ENCODE measurements at regions not wholly inside any gene's neighbourhood (a gene's known extent, or its start where the extent isn't known, plus 50 kb on each side); places are given as distances from the start of the nearest gene placed in this dataset.

- ChIA-PET CTCF (no interaction called here), POLR2A (no interaction called here)
- Histone ChIP-seq H3K27me3 (replicated peaks in 1 of 4; ENCODE audit: control extremely low read depth in 1 of 4, control insufficient read depth in 3 of 4, insufficient read depth in 4 of 4, low read length in 3 of 4) (peaks cover 0 to 9% (median 2%) of the 10 kb centered on the region in 4 experiments), H4K20me1 (ENCODE audit: control insufficient read depth, insufficient read depth, low read length, poor library complexity, severe bottlenecking) (no peaks in the 10 kb centered on the region), H2AFZ (ENCODE audit: insufficient read depth, low read depth, low read length, poor library complexity, severe bottlenecking) (no peak overlapping the region), H3K4me2 (replicated peaks; ENCODE audit: low read depth, low read length, poor library complexity, severe bottlenecking) (no peak overlapping the region), H3K4me3 (ENCODE audit: control extremely low read depth in 1 of 5, extremely low read depth in 1 of 5, insufficient read depth in 1 of 5, low read depth in 2 of 5, low read length in 4 of 5) (no peak overlapping the region), H3K9ac (ENCODE audit: low read length) (no peak overlapping the region), H3K36me3 (replicated peaks in 1 of 2; ENCODE audit: control extremely low read depth in 1 of 2, control insufficient read depth in 1 of 2, extremely low read depth in 1 of 2, insufficient read depth in 2 of 2, low read length in 1 of 2) (no peaks in the 10 kb centered on the region), H3K27ac (ENCODE audit: low read length in 2 of 2) (no peak overlapping the region), H3K4me1 (ENCODE audit: control insufficient read depth in 2 of 2, insufficient read depth in 2 of 2, low read length in 2 of 2) (peaks cover 6% of the 10 kb centered on the region in 2 donors), H3K79me2 (ENCODE audit: control insufficient read depth, insufficient read depth, low read length) (no peaks in the 10 kb centered on the region), H3K9me3 (ENCODE audit: control extremely low read depth in 1 of 3, control insufficient read depth in 2 of 3, insufficient read depth in 1 of 3, low read length in 2 of 3) (no peaks in the 10 kb centered on the region)
- no peaks in the 10 kb centered on the region for H3K9me3 Mint-ChIP-seq (ENCODE audit: insufficient read depth)
- no CpG with 5 or more reads among the region's 7 CpGs for whole genome bisulfite sequencing (ENCODE audit: insufficient coverage)
- no peak for ATAC-seq (ENCODE audit: low read depth)
- no peak for DNase-seq
- intact Hi-C loops (cut with micrococcal nuclease): no loop called here
- H3K27ac Mint-ChIP-seq: no peak overlapping the region
- no peak for TF ChIP-seq CTCF (IDR thresholded peaks at IDR 0.05)
- no peak for TF ChIP-seq EZH2 (IDR thresholded peaks at IDR 0.05; ENCODE audit: borderline replicate concordance, insufficient read depth, low read depth, low read length, poor library complexity, severe bottlenecking)
- H3K27me3 Mint-ChIP-seq: no peaks in the 10 kb centered on the region
- peaks cover 8% of the 10 kb centered on the region for H3K4me1 Mint-ChIP-seq
- H3K4me3 Mint-ChIP-seq: no peak overlapping the region
Observed at GRCh38 chrX:13933851-13934250, 95.8 kb downstream of the GEMIN8 start.

GRCh38 chrX:13933352-13933751 is 96.3 kb downstream of the GEMIN8 start:
- intact Hi-C loops (cut with micrococcal nuclease): no loop called here
- ChIA-PET POLR2A (no interaction called here), CTCF (no interaction called here)
- H3K4me2 ChIP-seq (replicated peaks; ENCODE audit: low read depth, low read length, poor library complexity, severe bottlenecking): no peak overlapping the region
- no peaks in the 10 kb centered on the region for H4K20me1 ChIP-seq (ENCODE audit: control insufficient read depth, insufficient read depth, low read length, poor library complexity, severe bottlenecking)
- no peaks in the 10 kb centered on the region for H3K36me3 ChIP-seq (replicated peaks in 1 of 2; ENCODE audit: control extremely low read depth in 1 of 2, control insufficient read depth in 1 of 2, extremely low read depth in 1 of 2, insufficient read depth in 2 of 2, low read length in 1 of 2)
- Mint-ChIP-seq H3K4me3 (no peak overlapping the region), H3K4me1 (peaks cover 7% of the 10 kb centered on the region), H3K9me3 (ENCODE audit: insufficient read depth) (no peaks in the 10 kb centered on the region), H3K27ac (no peak overlapping the region), H3K27me3 (no peaks in the 10 kb centered on the region)
- peaks cover 4 to 6% of the 10 kb centered on the region in 2 donors for H3K4me1 ChIP-seq (ENCODE audit: control insufficient read depth in 2 of 2, insufficient read depth in 2 of 2, low read length in 2 of 2)
- DNase-seq: no peak
- no peak overlapping the region for H3K9ac ChIP-seq (ENCODE audit: low read length)
- H3K9me3 ChIP-seq (ENCODE audit: control extremely low read depth in 1 of 3, control insufficient read depth in 2 of 3, insufficient read depth in 1 of 3, low read length in 2 of 3): no peaks in the 10 kb centered on the region
- no peak overlapping the region for H3K4me3 ChIP-seq (ENCODE audit: control extremely low read depth in 1 of 5, extremely low read depth in 1 of 5, insufficient read depth in 1 of 5, low read depth in 2 of 5, low read length in 4 of 5)
- TF ChIP-seq CTCF (IDR thresholded peaks at IDR 0.05): no peak
- no peak for TF ChIP-seq EZH2 (IDR thresholded peaks at IDR 0.05; ENCODE audit: borderline replicate concordance, insufficient read depth, low read depth, low read length, poor library complexity, severe bottlenecking)
- H3K27ac ChIP-seq (ENCODE audit: low read length in 2 of 2): no peak overlapping the region
- no peaks in the 10 kb centered on the region for H3K79me2 ChIP-seq (ENCODE audit: control insufficient read depth, insufficient read depth, low read length)
- no CpG with 5 or more reads among the region's 3 CpGs for WGBS (ENCODE audit: insufficient coverage)
- no peak overlapping the region for H2AFZ ChIP-seq (ENCODE audit: insufficient read depth, low read depth, low read length, poor library complexity, severe bottlenecking)
- no peak for ATAC-seq (ENCODE audit: low read depth)
- peaks cover 0 to 8% (median 0%) of the 10 kb centered on the region in 4 experiments for H3K27me3 ChIP-seq (replicated peaks in 1 of 4; ENCODE audit: control extremely low read depth in 1 of 4, control insufficient read depth in 3 of 4, insufficient read depth in 4 of 4, low read length in 3 of 4)

Data from B cell (primary cell).